Thyroid gland (tissue), 4 donors: ENCODE measurements at regions not wholly inside any gene's neighbourhood (a gene's known extent, or its start where the extent isn't known, plus 50 kb on each side); places are given as distances from the start of the nearest gene placed in this dataset.

ENCODE experiments used
- POLR2A ChIP-seq, 2 donors: fragments of 450-650 bp; IDR thresholded peaks; one replicate each; pipeline ENCODE4 v1.6.1; 2017; ENCODE audit warnings: antibody characterized with exemption in 2 of 2, mild to moderate bottlenecking in 2 of 2, moderate library complexity in 1 of 2
- TF ChIP-seq, protein P1 (sequence below), 6 experiments: fragments of 200-600 bp in 3 of 6; fragments of 450-650 bp in 3 of 6; sonication (generic) in 3 of 6; IDR thresholded peaks; one replicate each; pipeline ENCODE4 v1.5.1; 2016 to 2019; ENCODE audit warnings: antibody characterized with exemption in 6 of 6, mild to moderate bottlenecking in 2 of 6, inconsistent platforms in 1 of 6, moderate library complexity in 1 of 6

DNA sequence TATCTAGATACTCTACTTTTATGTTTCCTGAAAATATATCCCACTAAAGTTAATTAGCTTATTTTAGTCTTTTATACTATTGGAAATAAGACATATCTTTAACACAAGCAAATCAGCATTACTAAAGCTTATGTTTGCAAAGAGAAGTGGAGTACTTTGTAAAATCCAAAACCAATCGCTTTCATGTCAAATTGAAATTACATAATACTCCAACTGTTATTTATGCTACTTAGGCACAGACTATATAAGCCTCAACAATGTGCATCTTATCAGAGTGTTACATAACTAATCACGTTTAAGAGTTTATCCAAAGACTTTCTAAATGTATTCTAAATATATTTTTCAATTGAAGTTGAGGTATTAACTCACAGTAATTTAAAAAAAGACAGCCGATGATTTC, 200.0 kb downstream of the PCDH20 start:
- TF ChIP-seq, protein P1, sequence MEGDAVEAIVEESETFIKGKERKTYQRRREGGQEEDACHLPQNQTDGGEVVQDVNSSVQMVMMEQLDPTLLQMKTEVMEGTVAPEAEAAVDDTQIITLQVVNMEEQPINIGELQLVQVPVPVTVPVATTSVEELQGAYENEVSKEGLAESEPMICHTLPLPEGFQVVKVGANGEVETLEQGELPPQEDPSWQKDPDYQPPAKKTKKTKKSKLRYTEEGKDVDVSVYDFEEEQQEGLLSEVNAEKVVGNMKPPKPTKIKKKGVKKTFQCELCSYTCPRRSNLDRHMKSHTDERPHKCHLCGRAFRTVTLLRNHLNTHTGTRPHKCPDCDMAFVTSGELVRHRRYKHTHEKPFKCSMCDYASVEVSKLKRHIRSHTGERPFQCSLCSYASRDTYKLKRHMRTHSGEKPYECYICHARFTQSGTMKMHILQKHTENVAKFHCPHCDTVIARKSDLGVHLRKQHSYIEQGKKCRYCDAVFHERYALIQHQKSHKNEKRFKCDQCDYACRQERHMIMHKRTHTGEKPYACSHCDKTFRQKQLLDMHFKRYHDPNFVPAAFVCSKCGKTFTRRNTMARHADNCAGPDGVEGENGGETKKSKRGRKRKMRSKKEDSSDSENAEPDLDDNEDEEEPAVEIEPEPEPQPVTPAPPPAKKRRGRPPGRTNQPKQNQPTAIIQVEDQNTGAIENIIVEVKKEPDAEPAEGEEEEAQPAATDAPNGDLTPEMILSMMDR (IDR thresholded peaks at IDR 0.05) = no peak
- no peak for TF ChIP-seq POLR2A (IDR thresholded peaks at IDR 0.05)
